SK-N-SH (cell line): ENCODE measurements at regions not wholly inside any gene's neighbourhood (a gene's known extent, or its start where the extent isn't known, plus 50 kb on each side); places are given as distances from the start of the nearest gene placed in this dataset.

Experiments used
- CTCF ChIP-seq: fragments of 200-600 bp; sonication (generic); IDR thresholded peaks from 2 replicates; pipeline ENCODE4 v1.6.1; 2017; ENCODE audit warnings: antibody characterized with exemption, mild to moderate bottlenecking, moderate library complexity
- ELF1 ChIP-seq: IDR thresholded peaks from 2 replicates; pipeline ENCODE4 v1.4.0; 2012
- EP300 ChIP-seq, 2 experiments: IDR thresholded peaks; 2 replicates each; pipeline versions ENCODE4 v1.4.0 to v1.6.1; 2012; ENCODE audit warnings: borderline replicate concordance in 1 of 2, low read depth in 1 of 2, low read length in 1 of 2
- EZH2phosphoT487 ChIP-seq: fragments of 200-600 bp; sonication (generic); IDR thresholded peaks from 2 replicates; pipeline ENCODE4 v1.6.1; 2017; ENCODE audit warnings: low read depth, mixed run types, mild to moderate bottlenecking, antibody characterized with exemption, moderate library complexity, borderline replicate concordance
- FOSL2 ChIP-seq: IDR thresholded peaks from 2 replicates; pipeline ENCODE4 v1.4.0; 2012; ENCODE audit warnings: low read depth, mild to moderate bottlenecking, moderate library complexity, borderline replicate concordance
- FOXM1 ChIP-seq: IDR thresholded peaks from 2 replicates; pipeline ENCODE4 v1.4.0; 2012; ENCODE audit warnings: low read depth, mild to moderate bottlenecking
- GABPA ChIP-seq: IDR thresholded peaks from 2 replicates; pipeline ENCODE4 v1.4.0; 2012; ENCODE audit warnings: low read depth, mild to moderate bottlenecking
- MXI1 ChIP-seq: IDR thresholded peaks from 2 replicates; pipeline ENCODE4 v1.6.1; 2012; ENCODE audit warnings: mild to moderate bottlenecking, low read depth, low read length, improper control_type of control experiment
- POLR2AphosphoS5 ChIP-seq: IDR thresholded peaks from 2 replicates; pipeline ENCODE4 v1.6.1; 2012; ENCODE audit warnings: low read depth, low read length
- YY1 ChIP-seq: IDR thresholded peaks from 2 replicates; pipeline ENCODE4 v1.4.0; 2012; ENCODE audit warnings: low read depth, mild to moderate bottlenecking

DNA sequence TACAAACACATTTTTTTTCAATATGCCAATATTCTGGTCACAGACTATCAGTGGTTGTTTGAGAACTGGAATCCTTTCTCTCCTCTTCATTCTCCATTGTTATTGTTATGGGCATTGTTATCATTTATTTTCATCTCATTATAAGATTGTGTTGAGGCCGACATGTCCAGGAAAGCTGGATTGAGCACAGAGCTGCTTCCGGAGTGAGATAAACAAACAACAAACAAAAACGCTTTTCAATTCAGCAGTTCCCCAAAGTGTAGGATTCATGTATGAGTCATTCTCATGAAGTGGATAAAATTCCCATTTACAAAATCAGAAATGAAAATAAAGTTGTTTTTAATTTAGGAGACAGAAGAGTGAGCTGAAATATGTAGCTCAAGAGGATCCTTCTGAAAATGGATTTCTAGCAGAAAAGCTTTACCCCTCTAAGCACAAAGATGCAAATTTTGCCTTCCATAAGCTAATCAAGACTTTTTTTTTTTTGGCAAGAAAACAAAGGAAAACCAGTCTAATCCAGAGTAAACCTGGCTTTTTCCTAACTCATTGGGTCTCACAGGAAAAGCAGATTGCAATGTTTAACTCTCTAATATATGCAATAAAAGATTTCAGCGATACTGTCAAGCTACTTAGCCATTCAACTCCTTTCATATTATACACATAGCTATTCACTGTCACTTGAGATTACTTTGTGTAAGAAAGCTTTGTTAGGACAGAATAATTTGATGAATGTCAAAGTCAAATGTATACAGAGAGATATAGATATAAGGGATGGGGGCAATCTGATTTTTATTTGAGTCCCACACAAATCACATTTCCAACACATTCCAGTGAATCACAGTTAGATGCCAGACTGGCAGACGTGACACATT is 1441.7 kb upstream of the CELF4 start:
- TF ChIP-seq CTCF = no peak
- TF ChIP-seq GABPA = no peak
- no peak for TF ChIP-seq EZH2phosphoT487
- no peak for TF ChIP-seq FOXM1
- no peak for TF ChIP-seq FOSL2
- TF ChIP-seq MXI1 = no peak
- no peak for TF ChIP-seq POLR2AphosphoS5
- TF ChIP-seq ELF1 = no peak
- no peak for TF ChIP-seq EP300 (IDR thresholded peaks at IDR 0.05; ENCODE audit: borderline replicate concordance in 1 of 2, low read depth in 1 of 2, low read length in 1 of 2)
- no peak for TF ChIP-seq YY1
